Activated CD4-positive, alpha-beta T cell treated with anti-CD3 and anti-CD28 coated beads, Interleukin-2, Interleukin-6, amounts not matched to agents 100 ng/mL and 50 ng/mL, durations not matched to agents 16 hours and 8 hours (primary cell): ENCODE measurements at regions not wholly inside any gene's neighbourhood (a gene's known extent, or its start where the extent isn't known, plus 50 kb on each side); places are given as distances from the start of the nearest gene placed in this dataset.

Experiments
- DNase-seq: peaks from one replicate; pipeline ENCODE4 v3.0.0-alpha.2; 2020

DNA sequence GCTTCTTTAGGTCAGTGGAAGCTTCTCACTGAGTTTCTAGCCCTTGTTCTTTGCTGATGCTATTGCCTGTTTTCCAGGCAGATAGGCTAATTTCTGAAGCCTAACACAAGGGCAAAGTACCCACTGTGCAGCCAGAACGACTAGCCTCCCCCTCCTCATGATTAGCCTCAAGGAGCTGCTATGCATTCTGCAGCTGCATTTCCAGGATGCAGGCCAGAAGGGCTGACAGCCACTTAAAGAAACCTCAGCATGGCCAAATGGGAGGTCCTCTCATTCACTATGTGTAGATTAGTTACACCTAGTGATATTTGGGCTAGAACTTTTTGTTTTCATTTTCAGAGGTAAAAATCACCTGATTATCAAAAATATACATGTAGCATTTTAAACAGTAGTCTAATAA, 216.0 kb downstream of the RAD51AP2 start:
- DNase-seq = no peak

DNA sequence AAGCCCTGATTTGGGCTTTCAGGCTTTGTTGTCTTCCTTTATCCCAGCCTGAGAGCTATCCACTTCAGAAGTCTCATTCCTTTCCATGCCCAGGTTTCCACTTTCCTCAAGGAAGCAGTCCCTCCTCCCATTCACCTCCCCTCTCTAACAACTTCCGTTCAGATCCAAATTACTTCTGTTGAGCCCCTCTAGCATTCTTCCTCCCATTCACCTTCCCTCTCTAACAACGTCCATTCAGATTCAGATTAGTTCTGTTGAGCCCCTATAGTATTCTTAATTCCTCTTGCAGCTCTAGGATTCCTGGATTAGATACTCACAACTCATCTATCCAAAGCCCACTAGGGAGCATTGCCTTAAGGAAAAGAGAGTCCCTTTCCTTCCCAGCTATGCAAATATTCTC, 216.8 kb downstream of the RAD51AP2 start:
- no peak for DNase-seq

DNA sequence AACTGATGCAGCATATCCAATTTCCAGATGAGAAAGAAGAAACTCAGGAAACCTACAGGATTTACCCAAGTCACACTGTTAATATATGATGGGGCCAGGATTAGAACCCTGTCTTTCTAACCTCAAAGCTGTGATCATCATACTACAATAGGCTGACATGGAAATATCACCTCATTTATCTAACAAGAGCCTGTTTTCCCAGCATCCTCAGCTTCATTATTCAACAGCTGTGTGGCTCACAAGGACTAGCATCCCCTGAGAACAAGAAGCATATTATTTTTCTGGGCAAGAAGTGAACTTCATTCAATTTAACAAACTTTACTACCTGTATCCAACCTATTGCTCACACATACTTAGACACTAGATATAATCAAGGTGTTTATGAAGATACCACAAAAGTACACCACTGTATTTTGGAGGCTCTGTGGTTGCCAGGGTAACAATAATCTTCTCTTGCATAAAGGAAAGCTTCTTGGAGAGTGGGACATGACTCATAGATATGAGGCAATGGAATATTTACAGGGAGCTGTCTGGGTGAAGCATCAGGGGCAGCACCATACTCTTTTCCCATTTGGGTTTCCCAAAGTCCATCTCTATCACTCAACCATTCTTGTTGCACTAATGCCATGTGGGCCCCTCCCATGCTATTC, 218.2 kb downstream of the RAD51AP2 start:
- no peak for DNase-seq

DNA sequence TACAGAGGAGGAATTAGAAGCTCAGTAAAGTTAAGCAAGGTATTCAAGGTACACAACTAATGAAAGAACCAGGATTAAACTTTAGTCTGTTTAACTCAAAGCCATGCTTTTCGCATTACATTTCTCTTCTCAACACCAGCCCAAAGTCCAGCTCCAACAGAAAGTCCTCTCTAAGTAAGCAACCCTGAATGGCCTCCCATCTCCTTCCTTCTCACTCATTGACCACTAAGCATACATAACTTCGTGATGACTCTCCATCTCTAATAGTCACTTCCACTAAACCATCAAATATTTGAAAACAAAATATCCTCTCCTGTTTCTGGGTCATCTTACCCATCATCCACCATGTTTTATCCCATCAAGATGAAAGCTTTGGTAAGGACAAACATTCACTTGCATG, 219.8 kb downstream of the RAD51AP2 start:
- DNase-seq = no peak

DNA sequence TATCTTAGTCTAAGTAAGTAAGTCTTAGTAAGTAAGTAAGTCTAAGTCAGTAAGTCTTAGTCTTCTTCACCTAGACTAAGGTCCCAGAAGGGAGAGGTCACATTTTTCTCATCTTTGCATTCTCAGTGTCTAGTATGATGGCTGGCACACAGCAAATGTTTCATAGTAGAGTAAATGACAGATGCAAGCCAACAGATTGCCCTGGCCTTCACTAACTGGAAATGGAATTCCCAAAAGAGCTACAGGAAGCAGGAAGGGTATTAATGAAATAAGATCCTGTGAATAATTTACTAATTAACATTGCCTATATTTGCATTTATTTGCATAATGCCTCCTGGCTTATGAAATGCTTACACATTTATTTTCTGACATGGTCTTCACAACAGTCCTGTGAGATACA, 221.6 kb downstream of the RAD51AP2 start:
- DNase-seq = no peak

DNA sequence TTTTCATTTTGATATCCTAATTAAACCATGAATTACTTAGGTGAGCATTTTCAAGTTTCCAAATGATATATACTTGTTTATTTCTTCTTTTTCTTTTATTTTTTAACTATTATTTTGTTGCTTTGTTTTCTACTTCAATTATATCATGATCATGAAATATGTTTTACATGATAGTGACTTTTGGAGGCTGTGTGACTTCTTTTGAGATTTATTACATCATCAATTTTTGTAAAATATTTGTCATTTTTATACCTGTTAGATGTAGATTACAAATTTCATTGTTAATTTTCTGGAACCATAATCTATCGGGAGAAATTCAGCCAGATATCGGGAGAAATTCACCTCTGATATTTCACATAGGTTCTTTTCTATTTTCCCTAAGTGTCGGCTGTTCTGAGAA, 228.6 kb downstream of the RAD51AP2 start:
- DNase-seq = no peak

DNA sequence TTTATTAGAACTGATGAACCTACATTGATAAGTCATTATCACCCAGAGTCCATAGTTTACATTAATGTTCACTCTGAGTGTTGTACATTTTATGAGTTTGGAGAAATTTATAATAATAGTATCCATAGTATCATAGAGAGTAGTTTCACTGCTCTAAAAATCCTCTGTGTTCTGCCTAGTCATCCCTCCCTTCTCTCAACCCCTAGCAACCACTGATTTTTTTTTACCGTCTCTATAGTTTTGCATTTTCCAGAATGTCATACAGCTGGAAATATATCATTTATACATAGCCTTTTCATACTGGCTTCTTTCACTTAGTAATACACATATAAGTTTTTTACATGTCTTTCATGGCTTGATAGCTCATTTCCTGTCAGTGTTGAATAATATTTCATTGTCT, 231.1 kb downstream of the RAD51AP2 start:
- no peak for DNase-seq

DNA sequence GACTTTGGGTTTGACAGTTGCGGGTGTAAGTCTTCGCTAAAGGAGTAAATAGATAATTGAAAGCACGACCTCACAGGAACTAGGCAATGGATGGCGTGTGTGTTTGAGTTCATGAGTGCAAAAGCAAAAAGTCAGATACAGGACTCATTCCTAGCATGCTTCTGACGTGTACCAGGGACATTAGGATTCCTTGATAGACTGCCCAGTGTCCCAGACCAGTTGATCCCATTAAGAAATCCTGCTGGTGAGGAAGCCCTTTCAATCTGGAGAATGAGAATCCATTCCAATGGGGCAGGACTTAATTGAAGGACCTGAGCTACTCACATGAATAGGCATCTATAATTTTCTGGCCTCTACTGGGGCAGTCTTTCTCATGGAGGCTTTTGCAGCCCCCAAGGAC, 235.4 kb downstream of the RAD51AP2 start:
- DNase-seq = no peak

DNA sequence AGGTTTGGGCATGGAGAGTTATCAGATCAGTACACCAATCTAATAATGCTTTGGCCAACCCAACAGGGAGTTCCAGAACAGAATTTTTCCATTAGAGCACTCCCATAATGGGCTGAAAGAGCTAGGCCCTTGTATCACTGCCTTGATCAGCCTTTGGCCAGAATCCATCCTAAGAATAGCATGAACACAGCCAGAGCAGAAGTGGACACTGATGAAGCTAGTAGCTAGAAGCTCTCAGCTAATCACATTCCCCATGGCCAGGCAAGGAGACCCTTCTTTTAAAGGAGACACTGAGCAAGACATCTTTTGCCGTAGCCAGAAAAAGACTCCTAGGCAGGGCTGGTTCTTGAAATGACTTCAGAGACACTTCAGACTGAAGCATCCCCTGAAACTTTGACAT, 236.0 kb downstream of the RAD51AP2 start:
- no peak for DNase-seq

DNA sequence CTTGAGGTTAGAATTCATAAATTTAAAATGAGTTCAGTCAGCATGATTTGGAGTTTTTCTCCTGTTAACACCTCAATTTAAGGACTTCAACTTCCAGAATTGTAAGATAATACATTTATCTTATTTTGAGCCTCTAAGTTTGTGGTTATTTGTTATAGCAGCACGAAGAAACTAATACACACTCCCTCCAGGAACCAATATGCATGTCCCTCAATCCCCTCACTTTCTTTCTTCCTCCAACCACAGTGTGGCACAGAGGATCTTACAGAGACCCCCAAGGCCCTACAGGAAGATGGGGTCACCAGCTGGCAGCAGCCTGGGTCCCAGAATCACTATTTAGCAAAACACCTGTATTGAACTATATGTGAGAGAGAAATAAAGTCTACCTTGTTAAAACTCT, 242.0 kb downstream of the RAD51AP2 start:
- DNase-seq = no peak

DNA sequence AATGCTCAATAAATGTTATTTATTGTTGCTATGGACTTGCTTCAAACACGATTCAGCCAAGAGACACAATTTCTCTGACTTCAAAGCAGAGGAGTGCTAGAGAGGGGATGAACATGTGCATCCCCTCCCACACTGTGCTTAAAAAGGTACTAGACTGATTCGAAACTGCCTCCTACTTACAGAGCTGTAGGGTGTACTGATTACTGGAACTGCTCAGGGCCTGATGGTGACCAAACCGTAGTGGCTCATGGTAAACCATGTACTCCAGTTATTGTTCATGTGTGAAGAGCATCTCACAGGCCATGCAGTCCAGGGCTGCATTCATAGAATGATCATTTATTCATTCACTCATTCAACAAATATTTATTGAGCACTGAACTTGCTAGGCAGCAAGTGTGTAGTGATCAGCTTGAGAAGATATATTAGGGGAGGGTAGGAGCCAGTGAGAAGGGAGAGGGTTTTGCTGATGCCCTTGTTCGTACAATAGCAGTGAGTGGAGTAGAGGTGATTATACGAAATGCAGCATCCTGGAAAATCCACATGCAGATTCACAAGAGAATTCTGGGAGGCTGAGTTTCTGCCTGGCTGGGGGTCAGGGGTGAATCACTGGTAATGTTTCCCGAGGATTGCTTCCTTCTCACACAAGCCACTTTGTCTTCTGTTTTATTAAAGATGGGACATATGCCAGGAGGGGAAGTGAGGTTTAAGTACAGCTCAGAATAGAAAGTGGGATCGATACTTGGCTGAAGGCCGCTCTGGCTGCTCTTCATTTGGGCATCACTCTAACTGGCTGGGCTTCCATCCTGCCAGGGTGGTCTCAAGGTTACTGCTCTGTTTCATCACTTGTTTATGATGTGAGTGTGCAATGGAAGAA, 245.4 kb downstream of the RAD51AP2 start:
- no peak for DNase-seq

DNA sequence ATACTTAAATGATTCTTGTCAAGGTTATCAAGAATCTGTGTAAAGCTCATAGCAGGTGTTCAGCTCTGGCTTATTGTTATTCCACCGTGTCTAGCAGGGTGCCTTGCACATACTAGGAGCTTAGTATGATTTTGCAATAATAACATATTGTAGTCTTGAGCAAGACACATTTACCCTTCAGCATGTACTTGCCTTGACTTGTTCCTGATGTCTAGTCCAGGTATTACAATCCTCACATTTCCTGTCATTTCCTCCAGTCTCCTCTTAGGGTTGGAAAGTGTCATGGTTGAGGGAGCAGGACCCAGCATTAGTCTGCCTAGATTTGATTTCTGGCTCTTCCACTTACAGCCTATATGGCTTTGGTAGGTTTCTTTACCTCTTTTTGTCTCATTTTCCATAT, 246.1 kb downstream of the RAD51AP2 start:
- no peak for DNase-seq

DNA sequence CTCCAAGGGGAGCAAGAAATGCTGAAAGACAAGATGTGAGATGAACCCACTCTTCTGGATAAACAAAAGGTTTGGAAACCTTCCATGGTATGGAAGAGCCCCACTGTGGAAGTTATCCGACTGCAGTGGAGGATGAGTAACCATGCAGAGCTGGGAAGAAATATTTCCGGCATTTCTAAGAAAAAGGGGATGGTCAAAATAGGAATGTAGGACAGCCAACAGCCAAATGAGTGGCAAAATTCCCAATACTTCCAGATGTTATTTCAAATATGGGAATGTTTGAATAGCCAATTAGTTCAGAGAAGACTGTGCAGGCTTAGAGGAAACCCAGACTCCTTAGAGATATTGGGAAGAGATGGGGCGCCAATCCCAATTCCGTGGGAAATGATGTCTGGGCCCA, 246.8 kb downstream of the RAD51AP2 start:
- DNase-seq = no peak

DNA sequence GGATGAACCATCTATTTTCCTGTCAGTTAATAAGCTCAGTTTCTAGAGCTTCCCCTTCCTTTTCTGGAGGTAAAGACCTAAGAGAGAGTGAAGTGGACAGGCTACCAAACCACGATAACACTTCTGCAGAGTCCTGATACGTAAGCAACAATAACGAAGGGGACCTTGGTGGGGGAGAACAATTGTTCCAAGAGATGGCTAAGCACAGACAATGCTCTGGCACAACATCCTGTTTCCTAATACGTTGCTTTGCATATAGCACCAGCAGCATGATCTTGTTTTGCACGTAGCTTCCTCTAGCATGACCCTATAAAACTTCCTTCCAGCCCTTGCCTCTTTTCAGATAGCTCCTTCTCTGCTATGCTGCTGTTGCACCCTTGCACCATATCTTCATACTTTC, 247.3 kb downstream of the RAD51AP2 start:
- no peak for DNase-seq

DNA sequence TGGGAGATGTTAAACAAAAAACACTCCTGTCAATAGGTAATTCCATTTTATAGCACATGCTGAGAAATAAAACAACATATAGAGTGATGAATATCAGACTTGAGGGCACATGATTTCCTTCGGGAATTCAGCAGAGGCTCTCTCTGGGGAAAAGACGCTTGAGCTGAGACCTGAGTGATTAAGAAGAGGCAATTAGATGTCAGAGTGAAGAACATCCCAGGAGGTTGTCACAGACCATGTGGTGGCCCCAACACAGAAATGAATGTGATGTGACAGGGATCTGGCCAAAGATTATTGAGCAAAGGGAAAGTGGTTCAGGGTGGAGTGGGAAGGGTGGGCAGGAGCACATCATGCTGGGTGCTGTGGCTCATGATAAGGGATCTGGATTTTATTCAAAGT, 254.7 kb downstream of the RAD51AP2 start:
- no peak for DNase-seq

DNA sequence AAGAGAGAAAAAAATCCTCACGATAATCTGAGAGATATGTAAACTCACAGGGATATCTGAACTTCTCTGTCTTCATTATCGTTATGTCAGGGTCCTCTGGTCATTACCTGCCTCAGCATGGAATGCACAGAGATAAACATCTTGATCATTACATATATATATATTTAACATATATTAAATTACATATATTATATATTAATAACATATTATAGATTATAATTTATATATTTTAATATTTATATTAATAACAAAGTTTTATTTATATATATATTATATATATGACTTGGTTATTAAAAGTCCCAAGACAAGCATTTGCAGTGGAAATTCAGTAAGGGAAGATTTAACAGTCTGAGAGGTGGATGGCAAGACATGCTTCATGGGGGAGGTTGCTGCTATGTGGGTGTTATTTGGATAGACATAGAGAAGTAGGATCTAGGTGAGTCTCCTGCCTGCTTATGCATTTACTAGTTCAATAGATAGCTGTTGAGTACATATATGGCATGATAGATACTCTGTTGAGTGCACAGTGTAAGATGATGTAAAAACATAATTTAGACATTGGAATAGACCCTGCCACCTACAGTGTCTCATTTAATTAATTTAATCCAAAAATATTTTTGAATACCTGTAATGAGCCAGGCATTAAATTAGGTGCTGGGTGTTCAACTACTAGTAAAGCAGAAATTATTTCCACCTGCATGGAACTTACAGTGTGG, 255.2 kb downstream of the RAD51AP2 start:
- no peak for DNase-seq

DNA sequence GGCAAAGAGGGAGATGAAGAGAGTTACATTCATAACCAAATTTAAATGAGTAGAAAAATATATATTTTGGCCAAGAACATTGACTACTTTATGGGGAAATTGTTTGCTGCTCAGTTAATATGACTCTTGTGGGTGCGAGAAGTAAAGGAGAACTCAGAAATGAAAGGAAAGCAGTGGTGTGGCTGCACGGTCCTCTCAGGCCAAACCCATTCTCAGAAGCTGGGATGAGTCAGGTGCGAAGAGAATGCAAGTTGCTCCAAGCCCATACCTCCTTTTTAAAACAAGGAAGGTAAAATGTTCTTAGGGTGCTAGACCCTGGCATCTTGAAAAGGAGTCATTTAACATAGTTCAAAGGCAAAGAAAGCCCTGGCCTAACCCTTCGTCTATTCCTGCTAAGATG, 258.6 kb downstream of the RAD51AP2 start:
- DNase-seq = no peak

DNA sequence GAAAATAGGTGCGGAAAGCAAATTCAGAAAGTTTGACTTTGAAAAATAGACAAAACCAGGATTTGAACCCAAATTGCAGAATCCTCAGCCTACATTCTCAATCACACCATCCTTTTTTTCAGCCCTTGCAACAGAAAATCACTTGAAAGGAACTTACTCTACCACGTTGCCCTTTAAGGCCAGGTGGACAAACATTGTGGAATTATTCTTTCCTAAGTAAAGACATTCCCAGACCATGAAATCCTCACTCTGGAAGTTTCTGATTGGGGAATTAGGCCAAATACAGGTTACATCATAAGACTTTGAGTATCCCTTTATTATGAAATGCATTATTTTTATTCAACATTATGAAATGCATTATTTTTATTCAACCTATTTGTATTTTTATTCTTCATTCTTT, 259.4 kb downstream of the RAD51AP2 start:
- DNase-seq = no peak

DNA sequence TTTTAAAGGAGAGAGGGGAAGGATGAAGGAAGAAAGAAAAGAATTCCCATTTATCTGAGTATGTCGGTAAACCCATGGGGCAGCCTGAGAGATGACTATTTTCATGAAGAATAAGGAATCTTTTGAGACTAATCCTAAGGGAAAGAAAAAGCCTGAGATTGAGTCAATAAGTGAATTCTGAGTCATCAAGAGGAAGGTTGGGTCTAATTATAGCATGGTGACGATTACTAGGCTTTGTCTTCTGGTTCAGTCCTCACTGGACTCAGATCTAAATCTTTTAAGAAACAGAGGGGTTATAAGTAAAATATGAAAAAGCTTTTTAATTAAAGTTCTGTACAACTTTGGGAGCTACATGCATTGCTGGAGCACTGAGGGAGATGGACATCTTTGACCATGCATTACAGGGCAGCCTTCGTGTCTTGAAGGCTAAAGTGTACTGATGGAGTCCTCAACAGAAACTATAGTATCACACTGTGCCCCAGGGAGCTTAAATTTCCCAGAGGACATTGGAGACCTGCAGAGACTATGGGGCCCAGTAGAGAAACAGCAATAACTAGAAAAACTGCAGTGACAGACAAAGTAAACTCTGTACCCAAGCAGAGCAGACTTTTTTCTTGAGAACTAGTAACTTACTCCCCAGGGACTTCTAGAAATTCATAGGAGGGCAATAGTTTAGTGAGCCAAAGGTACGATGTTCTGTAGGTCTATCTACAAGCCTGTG, 260.9 kb downstream of the RAD51AP2 start:
- no peak for DNase-seq

DNA sequence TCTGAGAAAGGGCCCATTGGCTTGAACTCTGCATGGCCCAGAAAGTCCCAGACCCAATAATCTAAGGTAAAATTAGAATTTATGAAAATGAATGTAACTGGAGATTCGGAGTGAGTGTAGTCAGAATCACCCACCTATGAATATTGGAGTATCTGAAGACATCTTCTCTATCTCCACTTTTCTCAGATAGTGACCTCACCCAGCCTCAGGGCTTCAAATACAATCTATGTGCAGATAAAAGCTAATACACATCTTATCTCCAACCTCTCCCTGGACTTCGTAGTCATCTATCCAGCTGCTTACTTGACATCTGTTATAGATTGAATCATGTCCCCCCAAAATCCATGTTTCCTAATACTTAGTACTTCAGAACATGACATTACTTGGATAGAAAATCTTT, 263.2 kb downstream of the RAD51AP2 start:
- DNase-seq = no peak

DNA sequence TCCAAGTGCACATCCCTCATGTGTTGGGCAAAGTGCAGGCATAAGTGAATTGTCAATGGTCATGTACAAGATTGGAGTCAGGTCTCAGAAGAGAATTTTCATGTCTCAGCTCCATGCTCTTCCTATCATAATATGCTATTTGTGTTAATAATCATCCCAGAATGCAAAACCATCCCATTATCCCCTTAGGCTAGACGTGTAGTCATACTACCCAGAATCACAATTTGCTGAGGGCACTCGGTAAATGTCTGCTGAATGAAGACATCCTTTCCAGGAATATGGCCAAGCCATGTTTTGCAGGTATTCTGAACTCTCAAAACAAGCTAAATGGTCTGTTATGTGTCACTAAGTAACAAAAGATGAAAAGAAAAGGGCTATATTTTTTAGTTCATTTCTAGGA, 263.8 kb downstream of the RAD51AP2 start:
- DNase-seq = no peak

DNA sequence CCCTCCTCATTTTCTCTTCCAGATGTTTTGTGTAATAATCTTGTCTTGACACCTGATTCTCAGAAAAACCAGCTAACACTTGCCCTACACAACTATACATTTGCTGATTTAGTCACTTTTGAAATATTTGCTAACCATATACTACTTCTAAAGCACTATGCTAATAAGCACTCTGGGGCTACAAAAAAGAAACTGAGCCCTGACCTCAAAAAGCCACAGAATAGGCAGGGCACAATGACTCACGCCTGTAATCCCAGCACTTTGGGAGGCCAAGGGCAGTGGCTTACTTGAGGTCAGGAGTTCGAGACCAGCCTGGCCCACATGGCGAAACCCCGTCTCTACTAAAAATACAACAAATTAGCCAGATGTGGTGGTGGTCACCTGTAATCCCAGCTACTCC, 266.0 kb downstream of the RAD51AP2 start:
- no peak for DNase-seq

DNA sequence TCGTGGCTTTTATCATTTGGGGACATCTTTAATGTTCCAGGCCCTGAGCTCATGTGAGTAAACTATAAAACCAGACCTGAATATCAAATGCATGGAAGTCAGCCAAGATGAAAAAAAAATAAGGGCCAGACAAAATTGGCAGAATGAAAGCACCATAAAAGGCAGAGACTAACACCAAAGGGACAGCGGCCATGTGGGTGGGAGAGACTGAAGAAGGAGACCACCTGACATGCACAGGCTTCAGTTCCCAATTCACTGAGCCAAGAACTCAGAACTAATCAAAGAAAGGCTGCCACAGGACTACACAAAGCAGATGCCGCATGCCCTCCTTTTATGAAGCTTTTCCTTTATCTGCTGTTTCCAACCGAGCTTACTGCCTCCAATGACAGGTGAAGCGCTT, 267.1 kb downstream of the RAD51AP2 start:
- DNase-seq = no peak
